GM12891 (cell line): ENCODE measurements at regions not wholly inside any gene's neighbourhood (a gene's known extent, or its start where the extent isn't known, plus 50 kb on each side); places are given as distances from the start of the nearest gene placed in this dataset.

Experiments used
- POLR2A ChIP-seq: IDR thresholded peaks from 2 replicates; pipeline ENCODE4 v1.6.1; 2011; ENCODE audit warnings: low read depth, low read length, control low read depth
- POLR2AphosphoS5 ChIP-seq: IDR thresholded peaks from 2 replicates; pipeline ENCODE4 v1.6.1; 2011; ENCODE audit warnings: low read depth, low read length, control low read depth
- SPI1 ChIP-seq: IDR thresholded peaks from 2 replicates; pipeline ENCODE4 v1.6.1; 2011; ENCODE audit warnings: low read depth, low read length, control low read depth
- TAF1 ChIP-seq: IDR thresholded peaks from 2 replicates; pipeline ENCODE4 v1.6.1; 2011; ENCODE audit warnings: low read depth, low read length, control low read depth

GRCh38 chr10:78655979-78656378 lies 412.8 kb upstream of the ZMIZ1 start:
- TF ChIP-seq POLR2A (no peak), TAF1 (no peak), POLR2AphosphoS5 (no peak), SPI1 (no peak)
